OCI-LY7 (cell line): ENCODE measurements at regions not wholly inside any gene's neighbourhood (a gene's known extent, or its start where the extent isn't known, plus 50 kb on each side); places are given as distances from the start of the nearest gene placed in this dataset.

Source experiments
- BruUV-seq: library from RNA; stranded (reverse); fragments of 400-500 nt; replicated peaks from 2 replicates; lab custom pipeline; 2021; lab: Mats Ljungman, UMichigan
- CTCF ChIA-PET: fragments of 300-600 bp; sonication (Branson Sonifier 250); formaldehyde crosslinking; loops from one replicate; lab custom pipeline; 2022; ENCODE audit warnings: antibody characterized with exemption; ENCODE audit not compliant: unreplicated experiment; lab: Charles Lee
- POLR2A ChIA-PET: fragments of 300-600 bp; sonication (Branson Sonifier 250); formaldehyde crosslinking; loops from one replicate; lab custom pipeline; 2022; ENCODE audit warnings: antibody characterized with exemption; lab: Charles Lee
- DNase-seq: peaks from one replicate; pipeline ENCODE4 v3.0.0-alpha.2; 2015; ENCODE audit warnings: low spot score
- H2AFZ ChIP-seq: fragments of 200-600 bp; sonication (generic), shearing (Covaris generic); 2 replicates; pipeline ENCODE4 v1.6.1; 2014; ENCODE audit warnings: mild to moderate bottlenecking, antibody characterized with exemption, low read length, moderate library complexity
- H3K27ac ChIP-seq: fragments of 200-600 bp; sonication (generic); 2 replicates; pipeline ENCODE4 v1.5.1; 2014; ENCODE audit warnings: mixed run types, low read depth, mild to moderate bottlenecking, moderate library complexity, low read length, inconsistent platforms; ENCODE audit not compliant: poor library complexity, severe bottlenecking
- H3K36me3 ChIP-seq: fragments of 200-600 bp; sonication (generic); 2 replicates; pipeline ENCODE4 v1.6.1; 2014; ENCODE audit warnings: mild to moderate bottlenecking, antibody characterized with exemption, low read length, moderate library complexity, mixed read lengths; ENCODE audit not compliant: insufficient read depth
- H3K4me1 ChIP-seq: fragments of 200-600 bp; sonication (generic); 2 replicates; pipeline ENCODE4 v1.5.1; 2014; ENCODE audit warnings: mild to moderate bottlenecking, low read length; ENCODE audit not compliant: insufficient read depth, poor library complexity, severe bottlenecking
- H3K4me2 ChIP-seq: fragments of 200-600 bp; sonication (generic); 2 replicates; pipeline ENCODE4 v1.6.1; 2014; ENCODE audit warnings: mild to moderate bottlenecking, low read length
- H3K4me3 ChIP-seq: fragments of 200-600 bp; sonication (generic); 2 replicates; pipeline ENCODE4 v1.5.1; 2014; ENCODE audit warnings: mild to moderate bottlenecking, low read depth, low read length; ENCODE audit not compliant: poor library complexity, severe bottlenecking
- H3K79me2 ChIP-seq: fragments of 200-600 bp; sonication (generic); 2 replicates; pipeline ENCODE4 v1.6.1; 2016; ENCODE audit warnings: low read depth, mild to moderate bottlenecking, low read length, moderate library complexity, mixed read lengths; ENCODE audit not compliant: insufficient read depth
- H3K9me2 ChIP-seq: fragments of 200-600 bp; sonication (generic); 2 replicates; pipeline ENCODE4 v1.6.1; 2016; ENCODE audit warnings: mild to moderate bottlenecking, low read length, mixed read lengths; ENCODE audit not compliant: insufficient read depth
- H3K9me3 ChIP-seq: fragments of 200-600 bp; sonication (generic); 2 replicates; pipeline ENCODE4 v1.6.1; 2014; ENCODE audit warnings: mild to moderate bottlenecking, mixed run types, low read length, mixed read lengths
- H4K20me1 ChIP-seq: fragments of 200-600 bp; sonication (generic); 2 replicates; pipeline ENCODE4 v1.6.1; 2014; ENCODE audit warnings: mild to moderate bottlenecking, antibody characterized with exemption, low read length, moderate library complexity, mixed read lengths; ENCODE audit not compliant: insufficient read depth
- CTCF ChIP-seq: fragments of 200-600 bp; sonication (generic); conservative IDR thresholded peaks from 2 replicates; pipeline ENCODE4 v1.5.1; 2014; ENCODE audit warnings: mild to moderate bottlenecking, antibody characterized with exemption, low read length, moderate library complexity, mixed read lengths
- EZH2phosphoT487 ChIP-seq: fragments of 200-600 bp; sonication (generic); IDR thresholded peaks from 2 replicates; pipeline ENCODE4 v1.6.1; 2018; ENCODE audit warnings: low read depth, borderline replicate concordance, mild to moderate bottlenecking, mixed run types, antibody characterized with exemption, low read length, moderate library complexity, mixed read lengths
- intact Hi-C: fragments of 100-400 bp; cut with micrococcal nuclease; formaldehyde crosslinking; loops from one replicate; pipeline ENCODE4 v1.10.0; 2022; ENCODE audit not compliant: unreplicated experiment

- H4K20me1 ChIP-seq: no peaks in the 10 kb centered on the region
- no peak overlapping the region for H3K4me2 ChIP-seq
- no peak overlapping the region for H3K4me3 ChIP-seq
- no TSS peak for BruUV-seq
- H2AFZ ChIP-seq: no peak overlapping the region
- H3K27ac ChIP-seq: no peak overlapping the region
- CTCF ChIA-PET: no interaction called here
- H3K9me3 ChIP-seq: no peaks in the 10 kb centered on the region
- H3K9me2 ChIP-seq: no peaks in the 10 kb centered on the region
- no peaks in the 10 kb centered on the region for H3K4me1 ChIP-seq
- POLR2A ChIA-PET: no interaction called here
- intact Hi-C loops: no loop called here
- TF ChIP-seq EZH2phosphoT487 (no peak), CTCF (no peak)
- H3K79me2 ChIP-seq: no peaks in the 10 kb centered on the region
- no peaks in the 10 kb centered on the region for H3K36me3 ChIP-seq
- no peak for DNase-seq
Observed at GRCh38 chr3:178275793-178276192, 260.4 kb upstream of the KCNMB2 start.

DNA sequence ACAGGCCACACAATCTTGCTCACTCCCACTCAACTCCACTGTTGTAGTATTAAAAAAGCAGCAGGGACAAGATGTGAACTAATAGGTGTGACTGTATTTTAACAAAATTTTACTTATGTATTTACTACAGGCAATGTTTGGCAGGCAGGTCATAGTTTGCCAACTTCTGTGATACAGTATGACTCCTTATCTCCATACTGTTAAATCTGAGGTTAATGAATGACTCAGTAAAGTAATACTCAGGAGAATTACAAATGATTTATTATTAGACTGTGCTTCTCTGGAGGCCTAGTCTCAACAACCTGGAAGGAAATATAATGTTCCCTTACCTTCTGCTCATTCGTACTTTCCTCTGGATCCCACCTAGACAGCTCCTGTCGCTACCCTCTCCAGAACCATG, 258.6 kb upstream of the KCNMB2 start:
- BruUV-seq: no TSS peak
- H3K9me2 ChIP-seq: no peaks in the 10 kb centered on the region
- TF ChIP-seq CTCF (no peak), EZH2phosphoT487 (no peak)
- no peak overlapping the region for H3K4me3 ChIP-seq
- no peak overlapping the region for H3K4me2 ChIP-seq
- no peaks in the 10 kb centered on the region for H3K9me3 ChIP-seq
- no peaks in the 10 kb centered on the region for H3K4me1 ChIP-seq
- intact Hi-C loops: no loop called here
- no peaks in the 10 kb centered on the region for H3K79me2 ChIP-seq
- ChIA-PET POLR2A (no interaction called here), CTCF (no interaction called here)
- no peaks in the 10 kb centered on the region for H4K20me1 ChIP-seq
- no peak overlapping the region for H3K27ac ChIP-seq
- no peaks in the 10 kb centered on the region for H3K36me3 ChIP-seq
- no peak for DNase-seq
- H2AFZ ChIP-seq: no peak overlapping the region

DNA sequence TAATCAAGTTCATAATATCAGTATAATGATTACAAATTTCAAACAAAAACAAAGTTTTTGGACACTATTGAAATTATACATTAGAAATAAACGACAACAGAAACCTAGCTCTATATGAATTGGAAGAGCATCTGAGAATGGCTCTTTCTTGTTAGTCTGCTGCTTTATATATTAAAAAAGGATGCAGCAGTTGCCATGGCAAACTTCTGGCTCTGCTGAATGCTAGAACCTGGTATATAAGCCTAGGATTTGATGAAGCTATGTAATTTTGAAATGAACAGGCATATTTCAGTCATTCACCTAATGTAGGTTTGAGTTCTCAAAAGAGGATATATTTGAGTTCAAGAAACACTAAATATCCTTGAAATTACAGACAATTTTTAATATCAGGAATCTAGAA, 252.7 kb upstream of the KCNMB2 start:
- no peak overlapping the region for H3K27ac ChIP-seq
- no peak overlapping the region for H3K4me3 ChIP-seq
- H3K4me1 ChIP-seq: no peaks in the 10 kb centered on the region
- CTCF ChIA-PET: interaction anchor here (0.6 kb wide), 1 partner anchor 1521 kb away, joined by 3 read pairs; no protein-coding TSS in a partner anchor
- no peaks in the 10 kb centered on the region for H4K20me1 ChIP-seq
- no peaks in the 10 kb centered on the region for H3K36me3 ChIP-seq
- POLR2A ChIA-PET: no interaction called here
- no peak for DNase-seq
- no TSS peak for BruUV-seq
- no peaks in the 10 kb centered on the region for H3K9me3 ChIP-seq
- no peak overlapping the region for H3K4me2 ChIP-seq
- no peaks in the 10 kb centered on the region for H3K9me2 ChIP-seq
- intact Hi-C loops: no loop called here
- H3K79me2 ChIP-seq: no peaks in the 10 kb centered on the region
- H2AFZ ChIP-seq: no peak overlapping the region
- no peak for TF ChIP-seq EZH2phosphoT487
- TF ChIP-seq CTCF: no peak
